ENCODE measurements at regions not wholly inside any gene's neighbourhood (a gene's known extent, or its start where the extent isn't known, plus 50 kb on each side); places are given as distances from the start of the nearest gene placed in this dataset.

DNA sequence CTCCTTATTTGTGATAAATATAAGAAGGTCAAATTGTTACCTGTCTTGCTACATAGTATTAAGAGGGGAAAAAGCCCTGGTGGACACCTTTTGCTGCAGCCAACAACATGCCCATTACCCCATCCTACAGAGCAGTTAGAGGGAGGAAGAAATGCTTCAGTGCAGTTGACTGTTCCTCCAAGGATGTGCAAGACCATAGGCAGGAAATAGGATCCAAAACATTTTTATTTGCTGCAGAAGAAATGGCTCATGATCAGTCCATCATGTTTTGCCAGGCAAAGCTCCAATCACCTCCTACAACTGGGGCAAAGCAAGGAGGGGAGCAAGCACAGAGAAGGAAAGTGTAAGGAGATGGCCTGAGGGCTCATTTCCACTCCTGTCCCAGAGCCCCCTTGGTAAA is 399.1 kb upstream of the PIK3R1 start:
- H3K9ac ChIP-seq (ENCODE audit: low read length) = no peak overlapping the region
- no peaks in the 10 kb centered on the region for H3K79me2 ChIP-seq (ENCODE audit: insufficient read depth, low read length)
- H3K4me1 ChIP-seq (ENCODE audit: control insufficient read depth in 1 of 2, insufficient read depth in 2 of 2, low read length in 2 of 2) = no peaks in the 10 kb centered on the region
- BruUV-seq (replicated peaks) = no TSS peak
- ChIA-PET RAD21 (ENCODE audit: low non-redundant PET in 1 of 2, low total read pairs in 2 of 2, uncharacterized antibody in 2 of 2, unreplicated experiment in 2 of 2) (no interaction called here), CTCF (no interaction called here), POLR2A (no interaction called here)
- H3K36me3 ChIP-seq (ENCODE audit: control insufficient read depth in 1 of 2, insufficient read depth in 2 of 2, low read length in 2 of 2) = no peaks in the 10 kb centered on the region
- H3K4me3 ChIP-seq (replicated peaks in 1 of 2; ENCODE audit: low read depth in 1 of 2, low read length in 2 of 2) = no peak overlapping the region
- TF ChIP-seq ZNF274 (IDR thresholded peaks at IDR 0.05; ENCODE audit: low read depth, low read length) (no peak), SIN3A (IDR thresholded peaks at IDR 0.05; ENCODE audit: low read depth) (no peak), POLR2AphosphoS5 (IDR thresholded peaks at IDR 0.05; ENCODE audit: low read depth, low read length) (no peak), MAX (IDR thresholded peaks at IDR 0.05) (no peak), ZBTB33 (IDR thresholded peaks at IDR 0.05; ENCODE audit: extremely low read depth, insufficient replicate concordance, low read length) (no peak), JUND (IDR thresholded peaks at IDR 0.05) (no peak), YY1 (IDR thresholded peaks at IDR 0.05; ENCODE audit: extremely low read depth, insufficient replicate concordance, low read depth, low read length) (no peak), SRF (IDR thresholded peaks at IDR 0.05; ENCODE audit: low read depth) (no peak), CEBPB (IDR thresholded peaks at IDR 0.05; ENCODE audit: low read depth) (no peak), ELF1 (IDR thresholded peaks at IDR 0.05; ENCODE audit: borderline replicate concordance, low read depth) (no peak), RAD21 (IDR thresholded peaks at IDR 0.05; ENCODE audit: low read depth) (no peak), EGR1 (IDR thresholded peaks at IDR 0.05; ENCODE audit: low read depth) (no peak), TCF7L2 (IDR thresholded peaks at IDR 0.05; ENCODE audit: borderline replicate concordance, extremely low read depth, insufficient read depth, insufficient read length) (no peak), SP1 (IDR thresholded peaks at IDR 0.05; ENCODE audit: low read depth) (no peak), EZH2 (IDR thresholded peaks at IDR 0.05) (no peak), EZH2phosphoT487 (IDR thresholded peaks at IDR 0.05; ENCODE audit: borderline replicate concordance) (no peak), CBX3 (IDR thresholded peaks at IDR 0.05; ENCODE audit: low read depth) (no peak)
- TF ChIP-seq, protein P1, sequence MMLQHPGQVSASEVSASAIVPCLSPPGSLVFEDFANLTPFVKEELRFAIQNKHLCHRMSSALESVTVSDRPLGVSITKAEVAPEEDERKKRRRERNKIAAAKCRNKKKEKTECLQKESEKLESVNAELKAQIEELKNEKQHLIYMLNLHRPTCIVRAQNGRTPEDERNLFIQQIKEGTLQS (IDR thresholded peaks at IDR 0.05) = no peak
- TF ChIP-seq, protein P2, sequence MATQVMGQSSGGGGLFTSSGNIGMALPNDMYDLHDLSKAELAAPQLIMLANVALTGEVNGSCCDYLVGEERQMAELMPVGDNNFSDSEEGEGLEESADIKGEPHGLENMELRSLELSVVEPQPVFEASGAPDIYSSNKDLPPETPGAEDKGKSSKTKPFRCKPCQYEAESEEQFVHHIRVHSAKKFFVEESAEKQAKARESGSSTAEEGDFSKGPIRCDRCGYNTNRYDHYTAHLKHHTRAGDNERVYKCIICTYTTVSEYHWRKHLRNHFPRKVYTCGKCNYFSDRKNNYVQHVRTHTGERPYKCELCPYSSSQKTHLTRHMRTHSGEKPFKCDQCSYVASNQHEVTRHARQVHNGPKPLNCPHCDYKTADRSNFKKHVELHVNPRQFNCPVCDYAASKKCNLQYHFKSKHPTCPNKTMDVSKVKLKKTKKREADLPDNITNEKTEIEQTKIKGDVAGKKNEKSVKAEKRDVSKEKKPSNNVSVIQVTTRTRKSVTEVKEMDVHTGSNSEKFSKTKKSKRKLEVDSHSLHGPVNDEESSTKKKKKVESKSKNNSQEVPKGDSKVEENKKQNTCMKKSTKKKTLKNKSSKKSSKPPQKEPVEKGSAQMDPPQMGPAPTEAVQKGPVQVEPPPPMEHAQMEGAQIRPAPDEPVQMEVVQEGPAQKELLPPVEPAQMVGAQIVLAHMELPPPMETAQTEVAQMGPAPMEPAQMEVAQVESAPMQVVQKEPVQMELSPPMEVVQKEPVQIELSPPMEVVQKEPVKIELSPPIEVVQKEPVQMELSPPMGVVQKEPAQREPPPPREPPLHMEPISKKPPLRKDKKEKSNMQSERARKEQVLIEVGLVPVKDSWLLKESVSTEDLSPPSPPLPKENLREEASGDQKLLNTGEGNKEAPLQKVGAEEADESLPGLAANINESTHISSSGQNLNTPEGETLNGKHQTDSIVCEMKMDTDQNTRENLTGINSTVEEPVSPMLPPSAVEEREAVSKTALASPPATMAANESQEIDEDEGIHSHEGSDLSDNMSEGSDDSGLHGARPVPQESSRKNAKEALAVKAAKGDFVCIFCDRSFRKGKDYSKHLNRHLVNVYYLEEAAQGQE (IDR thresholded peaks at IDR 0.05; ENCODE audit: low read depth) = no peak
- no peak overlapping the region for H3K4me2 ChIP-seq (ENCODE audit: low read length)
- H2AFZ ChIP-seq (ENCODE audit: low read depth, low read length, poor library complexity, severe bottlenecking) = no peak overlapping the region
- H3K9me3 ChIP-seq (ENCODE audit: control insufficient read depth in 1 of 2, insufficient read depth in 1 of 2, low read depth in 1 of 2, low read length in 2 of 2) = no peaks in the 10 kb centered on the region
- H3K27ac ChIP-seq (ENCODE audit: low read depth, low read length) = no peak overlapping the region
- DNase-seq (ENCODE audit: low read depth, low spot score) (no peak), ATAC-seq (no peak)
- no peaks in the 10 kb centered on the region for H3K9me2 ChIP-seq (ENCODE audit: insufficient read depth)
- H3K27me3 ChIP-seq (ENCODE audit: insufficient read depth, low read length) = no peaks in the 10 kb centered on the region; the same call in 1 of the 2 replicates
- no peaks in the 10 kb centered on the region for H4K20me1 ChIP-seq (ENCODE audit: insufficient read depth)
- intact Hi-C loops (cut with micrococcal nuclease) = no loop called here
